GM12878 (cell line): ENCODE measurements at regions not wholly inside any gene's neighbourhood (a gene's known extent, or its start where the extent isn't known, plus 50 kb on each side); places are given as distances from the start of the nearest gene placed in this dataset.

Experiments used
- CBX3 ChIP-seq: fragments of 200-600 bp; sonication (generic); IDR thresholded peaks from 2 replicates; pipeline ENCODE4 v1.6.1; 2016; ENCODE audit warnings: low read depth, borderline replicate concordance
- CHD2 ChIP-seq: IDR thresholded peaks from 2 replicates; pipeline ENCODE4 v1.6.1; 2011; ENCODE audit warnings: low read depth, low read length, improper control_type of control experiment, borderline replicate concordance
- DPF2 ChIP-seq: fragments of 450-650 bp; IDR thresholded peaks from 2 replicates; pipeline ENCODE4 v1.6.1; 2017; ENCODE audit warnings: mild to moderate bottlenecking
- ESRRA ChIP-seq: IDR thresholded peaks from 2 replicates; pipeline ENCODE4 v1.6.1; 2012; ENCODE audit warnings: mild to moderate bottlenecking, low read length, improper control_type of control experiment
- HDGF ChIP-seq: fragments of 450-650 bp; IDR thresholded peaks from 2 replicates; pipeline ENCODE4 v1.6.1; 2016; ENCODE audit warnings: antibody characterized with exemption
- IRF4 ChIP-seq: IDR thresholded peaks from 2 replicates; pipeline ENCODE4 v1.6.1; 2011; ENCODE audit warnings: low read depth, low read length
- JUND ChIP-seq: IDR thresholded peaks from 2 replicates; pipeline ENCODE4 v1.6.1; 2012; ENCODE audit warnings: low read depth, mild to moderate bottlenecking, low read length, improper control_type of control experiment, moderate library complexity
- NBN ChIP-seq: fragments of 450-650 bp; IDR thresholded peaks from 2 replicates; pipeline ENCODE4 v1.6.1; 2016
- RFX5 ChIP-seq: IDR thresholded peaks from 2 replicates; pipeline ENCODE4 v1.6.1; 2011; ENCODE audit warnings: low read depth, low read length, improper control_type of control experiment
- TARDBP ChIP-seq: IDR thresholded peaks from 2 replicates; pipeline ENCODE4 v1.6.1; 2016; ENCODE audit warnings: borderline replicate concordance
- TF ChIP-seq, protein P1 (sequence below): fragments of 450-650 bp; formaldehyde crosslinking; IDR thresholded peaks from 2 replicates; pipeline ENCODE4 v1.5.0; 2022; ENCODE audit warnings: mild to moderate bottlenecking, missing genetic modification characterization
- TF ChIP-seq, protein P2 (sequence below): fragments of 450-650 bp; IDR thresholded peaks from 2 replicates; pipeline ENCODE4 v1.6.1; 2017; ENCODE audit warnings: mild to moderate bottlenecking, low read depth, inconsistent platforms; ENCODE audit not compliant: poor library complexity, severe bottlenecking
- TF ChIP-seq, protein P3 (sequence below): fragments of 450-650 bp; IDR thresholded peaks from 2 replicates; pipeline ENCODE4 v1.6.1; 2017; ENCODE audit warnings: low read depth, mild to moderate bottlenecking, moderate library complexity
- TF ChIP-seq, protein P4 (sequence below): fragments of 450-650 bp; IDR thresholded peaks from 2 replicates; pipeline ENCODE4 v1.6.1; 2016; ENCODE audit warnings: mild to moderate bottlenecking
- TF ChIP-seq, protein P5 (sequence below): fragments of 450-650 bp; IDR thresholded peaks from 2 replicates; pipeline ENCODE4 v1.6.1; 2018; ENCODE audit warnings: borderline replicate concordance, mild to moderate bottlenecking; ENCODE audit not compliant: partially characterized antibody
- TF ChIP-seq, protein P6 (sequence below): fragments of 450-650 bp; IDR thresholded peaks from 2 replicates; pipeline ENCODE4 v1.6.1; 2017; ENCODE audit warnings: mild to moderate bottlenecking, moderate library complexity

DNA sequence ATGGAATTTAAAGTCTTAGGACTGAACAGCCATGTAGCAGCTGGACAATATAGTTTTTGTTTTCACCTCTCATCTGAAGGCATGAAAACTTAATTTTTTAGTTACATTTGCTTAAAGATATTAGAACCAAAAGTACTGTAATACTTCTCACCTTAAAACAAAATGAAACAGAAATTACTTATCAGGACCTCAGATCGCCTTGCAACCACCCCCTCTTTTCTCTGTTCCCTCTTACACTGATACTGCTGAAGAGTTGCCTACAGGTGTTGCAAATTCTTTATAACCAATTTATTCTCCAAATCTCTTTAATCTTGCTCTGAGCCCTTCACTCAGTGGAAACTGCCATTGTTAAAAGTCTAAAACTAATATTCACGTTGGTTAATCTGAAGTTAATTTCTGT is 145.0 kb downstream of the SPCS3 start (continued):
- TF ChIP-seq NBN (no peak), CBX3 (no peak), DPF2 (peak; percentile 82), IRF4 (0 out of 2 replicates have a peak, but pooled peaks have one; percentile 22), TARDBP (no peak), CHD2 (no peak), HDGF (no peak), RFX5 (no peak), ESRRA (no peak), JUND (no peak)
- TF ChIP-seq, protein P1, sequence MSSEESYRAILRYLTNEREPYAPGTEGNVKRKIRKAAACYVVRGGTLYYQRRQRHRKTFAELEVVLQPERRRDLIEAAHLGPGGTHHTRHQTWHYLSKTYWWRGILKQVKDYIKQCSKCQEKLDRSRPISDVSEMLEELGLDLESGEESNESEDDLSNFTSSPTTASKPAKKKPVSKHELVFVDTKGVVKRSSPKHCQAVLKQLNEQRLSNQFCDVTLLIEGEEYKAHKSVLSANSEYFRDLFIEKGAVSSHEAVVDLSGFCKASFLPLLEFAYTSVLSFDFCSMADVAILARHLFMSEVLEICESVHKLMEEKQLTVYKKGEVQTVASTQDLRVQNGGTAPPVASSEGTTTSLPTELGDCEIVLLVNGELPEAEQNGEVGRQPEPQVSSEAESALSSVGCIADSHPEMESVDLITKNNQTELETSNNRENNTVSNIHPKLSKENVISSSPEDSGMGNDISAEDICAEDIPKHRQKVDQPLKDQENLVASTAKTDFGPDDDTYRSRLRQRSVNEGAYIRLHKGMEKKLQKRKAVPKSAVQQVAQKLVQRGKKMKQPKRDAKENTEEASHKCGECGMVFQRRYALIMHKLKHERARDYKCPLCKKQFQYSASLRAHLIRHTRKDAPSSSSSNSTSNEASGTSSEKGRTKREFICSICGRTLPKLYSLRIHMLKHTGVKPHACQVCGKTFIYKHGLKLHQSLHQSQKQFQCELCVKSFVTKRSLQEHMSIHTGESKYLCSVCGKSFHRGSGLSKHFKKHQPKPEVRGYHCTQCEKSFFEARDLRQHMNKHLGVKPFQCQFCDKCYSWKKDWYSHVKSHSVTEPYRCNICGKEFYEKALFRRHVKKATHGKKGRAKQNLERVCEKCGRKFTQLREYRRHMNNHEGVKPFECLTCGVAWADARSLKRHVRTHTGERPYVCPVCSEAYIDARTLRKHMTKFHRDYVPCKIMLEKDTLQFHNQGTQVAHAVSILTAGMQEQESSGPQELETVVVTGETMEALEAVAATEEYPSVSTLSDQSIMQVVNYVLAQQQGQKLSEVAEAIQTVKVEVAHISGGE, result no peak
- TF ChIP-seq, protein P2, sequence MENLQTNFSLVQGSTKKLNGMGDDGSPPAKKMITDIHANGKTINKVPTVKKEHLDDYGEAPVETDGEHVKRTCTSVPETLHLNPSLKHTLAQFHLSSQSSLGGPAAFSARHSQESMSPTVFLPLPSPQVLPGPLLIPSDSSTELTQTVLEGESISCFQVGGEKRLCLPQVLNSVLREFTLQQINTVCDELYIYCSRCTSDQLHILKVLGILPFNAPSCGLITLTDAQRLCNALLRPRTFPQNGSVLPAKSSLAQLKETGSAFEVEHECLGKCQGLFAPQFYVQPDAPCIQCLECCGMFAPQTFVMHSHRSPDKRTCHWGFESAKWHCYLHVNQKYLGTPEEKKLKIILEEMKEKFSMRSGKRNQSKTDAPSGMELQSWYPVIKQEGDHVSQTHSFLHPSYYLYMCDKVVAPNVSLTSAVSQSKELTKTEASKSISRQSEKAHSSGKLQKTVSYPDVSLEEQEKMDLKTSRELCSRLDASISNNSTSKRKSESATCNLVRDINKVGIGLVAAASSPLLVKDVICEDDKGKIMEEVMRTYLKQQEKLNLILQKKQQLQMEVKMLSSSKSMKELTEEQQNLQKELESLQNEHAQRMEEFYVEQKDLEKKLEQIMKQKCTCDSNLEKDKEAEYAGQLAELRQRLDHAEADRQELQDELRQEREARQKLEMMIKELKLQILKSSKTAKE, result peak; percentile 43
- TF ChIP-seq, protein P3, sequence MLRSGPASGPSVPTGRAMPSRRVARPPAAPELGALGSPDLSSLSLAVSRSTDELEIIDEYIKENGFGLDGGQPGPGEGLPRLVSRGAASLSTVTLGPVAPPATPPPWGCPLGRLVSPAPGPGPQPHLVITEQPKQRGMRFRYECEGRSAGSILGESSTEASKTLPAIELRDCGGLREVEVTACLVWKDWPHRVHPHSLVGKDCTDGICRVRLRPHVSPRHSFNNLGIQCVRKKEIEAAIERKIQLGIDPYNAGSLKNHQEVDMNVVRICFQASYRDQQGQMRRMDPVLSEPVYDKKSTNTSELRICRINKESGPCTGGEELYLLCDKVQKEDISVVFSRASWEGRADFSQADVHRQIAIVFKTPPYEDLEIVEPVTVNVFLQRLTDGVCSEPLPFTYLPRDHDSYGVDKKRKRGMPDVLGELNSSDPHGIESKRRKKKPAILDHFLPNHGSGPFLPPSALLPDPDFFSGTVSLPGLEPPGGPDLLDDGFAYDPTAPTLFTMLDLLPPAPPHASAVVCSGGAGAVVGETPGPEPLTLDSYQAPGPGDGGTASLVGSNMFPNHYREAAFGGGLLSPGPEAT, result 0 out of 2 replicates have a peak, but pooled peaks have one; percentile 50
- TF ChIP-seq, protein P4, sequence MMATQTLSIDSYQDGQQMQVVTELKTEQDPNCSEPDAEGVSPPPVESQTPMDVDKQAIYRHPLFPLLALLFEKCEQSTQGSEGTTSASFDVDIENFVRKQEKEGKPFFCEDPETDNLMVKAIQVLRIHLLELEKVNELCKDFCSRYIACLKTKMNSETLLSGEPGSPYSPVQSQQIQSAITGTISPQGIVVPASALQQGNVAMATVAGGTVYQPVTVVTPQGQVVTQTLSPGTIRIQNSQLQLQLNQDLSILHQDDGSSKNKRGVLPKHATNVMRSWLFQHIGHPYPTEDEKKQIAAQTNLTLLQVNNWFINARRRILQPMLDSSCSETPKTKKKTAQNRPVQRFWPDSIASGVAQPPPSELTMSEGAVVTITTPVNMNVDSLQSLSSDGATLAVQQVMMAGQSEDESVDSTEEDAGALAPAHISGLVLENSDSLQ, result no peak
- TF ChIP-seq, protein P5, sequence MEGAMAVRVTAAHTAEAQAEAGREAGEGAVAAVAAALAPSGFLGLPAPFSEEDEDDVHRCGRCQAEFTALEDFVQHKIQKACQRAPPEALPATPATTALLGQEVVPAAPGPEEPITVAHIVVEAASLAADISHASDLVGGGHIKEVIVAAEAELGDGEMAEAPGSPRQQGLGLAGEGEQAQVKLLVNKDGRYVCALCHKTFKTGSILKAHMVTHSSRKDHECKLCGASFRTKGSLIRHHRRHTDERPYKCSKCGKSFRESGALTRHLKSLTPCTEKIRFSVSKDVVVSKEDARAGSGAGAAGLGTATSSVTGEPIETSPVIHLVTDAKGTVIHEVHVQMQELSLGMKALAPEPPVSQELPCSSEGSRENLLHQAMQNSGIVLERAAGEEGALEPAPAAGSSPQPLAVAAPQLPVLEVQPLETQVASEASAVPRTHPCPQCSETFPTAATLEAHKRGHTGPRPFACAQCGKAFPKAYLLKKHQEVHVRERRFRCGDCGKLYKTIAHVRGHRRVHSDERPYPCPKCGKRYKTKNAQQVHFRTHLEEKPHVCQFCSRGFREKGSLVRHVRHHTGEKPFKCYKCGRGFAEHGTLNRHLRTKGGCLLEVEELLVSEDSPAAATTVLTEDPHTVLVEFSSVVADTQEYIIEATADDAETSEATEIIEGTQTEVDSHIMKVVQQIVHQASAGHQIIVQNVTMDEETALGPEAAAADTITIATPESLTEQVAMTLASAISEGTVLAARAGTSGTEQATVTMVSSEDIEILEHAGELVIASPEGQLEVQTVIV, result no peak
- TF ChIP-seq, protein P6, sequence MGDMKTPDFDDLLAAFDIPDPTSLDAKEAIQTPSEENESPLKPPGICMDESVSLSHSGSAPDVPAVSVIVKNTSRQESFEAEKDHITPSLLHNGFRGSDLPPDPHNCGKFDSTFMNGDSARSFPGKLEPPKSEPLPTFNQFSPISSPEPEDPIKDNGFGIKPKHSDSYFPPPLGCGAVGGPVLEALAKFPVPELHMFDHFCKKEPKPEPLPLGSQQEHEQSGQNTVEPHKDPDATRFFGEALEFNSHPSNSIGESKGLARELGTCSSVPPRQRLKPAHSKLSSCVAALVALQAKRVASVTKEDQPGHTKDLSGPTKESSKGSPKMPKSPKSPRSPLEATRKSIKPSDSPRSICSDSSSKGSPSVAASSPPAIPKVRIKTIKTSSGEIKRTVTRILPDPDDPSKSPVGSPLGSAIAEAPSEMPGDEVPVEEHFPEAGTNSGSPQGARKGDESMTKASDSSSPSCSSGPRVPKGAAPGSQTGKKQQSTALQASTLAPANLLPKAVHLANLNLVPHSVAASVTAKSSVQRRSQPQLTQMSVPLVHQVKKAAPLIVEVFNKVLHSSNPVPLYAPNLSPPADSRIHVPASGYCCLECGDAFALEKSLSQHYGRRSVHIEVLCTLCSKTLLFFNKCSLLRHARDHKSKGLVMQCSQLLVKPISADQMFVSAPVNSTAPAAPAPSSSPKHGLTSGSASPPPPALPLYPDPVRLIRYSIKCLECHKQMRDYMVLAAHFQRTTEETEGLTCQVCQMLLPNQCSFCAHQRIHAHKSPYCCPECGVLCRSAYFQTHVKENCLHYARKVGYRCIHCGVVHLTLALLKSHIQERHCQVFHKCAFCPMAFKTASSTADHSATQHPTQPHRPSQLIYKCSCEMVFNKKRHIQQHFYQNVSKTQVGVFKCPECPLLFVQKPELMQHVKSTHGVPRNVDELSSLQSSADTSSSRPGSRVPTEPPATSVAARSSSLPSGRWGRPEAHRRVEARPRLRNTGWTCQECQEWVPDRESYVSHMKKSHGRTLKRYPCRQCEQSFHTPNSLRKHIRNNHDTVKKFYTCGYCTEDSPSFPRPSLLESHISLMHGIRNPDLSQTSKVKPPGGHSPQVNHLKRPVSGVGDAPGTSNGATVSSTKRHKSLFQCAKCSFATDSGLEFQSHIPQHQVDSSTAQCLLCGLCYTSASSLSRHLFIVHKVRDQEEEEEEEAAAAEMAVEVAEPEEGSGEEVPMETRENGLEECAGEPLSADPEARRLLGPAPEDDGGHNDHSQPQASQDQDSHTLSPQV, result no peak
